Retinal pigment epithelial cell (primary cell): ENCODE measurements at regions not wholly inside any gene's neighbourhood (a gene's known extent, or its start where the extent isn't known, plus 50 kb on each side); places are given as distances from the start of the nearest gene placed in this dataset.

Experiments
- DNase-seq: peaks from one replicate; pipeline ENCODE4 v3.0.0-alpha.2; 2010; ENCODE audit warnings: low read depth
- H3K4me3 ChIP-seq: 2 replicates; pipeline ENCODE4 v1.5.1; 2011; ENCODE audit warnings: mild to moderate bottlenecking, low read length, control low read depth, moderate library complexity
- CTCF ChIP-seq: conservative IDR thresholded peaks from 2 replicates; pipeline ENCODE4 v1.5.1; 2011; ENCODE audit warnings: low read depth, low read length, control low read depth, inconsistent platforms

- no peak for TF ChIP-seq CTCF
- no peak for DNase-seq
- no peak overlapping the region for H3K4me3 ChIP-seq
Observed at GRCh38 chr2:181158427-181158826, 178.0 kb downstream of the UBE2E3 start.

- no peak overlapping the region for H3K4me3 ChIP-seq
Observed at GRCh38 chr2:181161615-181162014, 181.2 kb downstream of the UBE2E3 start.

GRCh38 chr2:181163139-181163538, 182.7 kb downstream of the UBE2E3 start:
- no peak overlapping the region for H3K4me3 ChIP-seq
- no peak for TF ChIP-seq CTCF
- no peak for DNase-seq

More at GRCh38 chr2:181161615-181162014, 181.2 kb downstream of the UBE2E3 start:
- no peak for DNase-seq
- no peak for TF ChIP-seq CTCF

- no peak for DNase-seq
Observed at GRCh38 chr2:181163691-181164090, 183.3 kb downstream of the UBE2E3 start.

GRCh38 chr2:181164699-181165098, 184.3 kb downstream of the UBE2E3 start:
- no peak overlapping the region for H3K4me3 ChIP-seq
- TF ChIP-seq CTCF = no peak
- no peak for DNase-seq

More at GRCh38 chr2:181163691-181164090, 183.3 kb downstream of the UBE2E3 start:
- TF ChIP-seq CTCF = no peak
- H3K4me3 ChIP-seq = no peak overlapping the region

GRCh38 chr2:181165199-181165868, 184.9 kb downstream of the UBE2E3 start:
- no peak for TF ChIP-seq CTCF
- H3K4me3 ChIP-seq = no peak overlapping the region
- no peak for DNase-seq

- no peak overlapping the region for H3K4me3 ChIP-seq
- no peak for TF ChIP-seq CTCF
- DNase-seq = no peak
Observed at GRCh38 chr2:181169503-181169902, 189.1 kb downstream of the UBE2E3 start.
